Heart left ventricle (tissue), 13 donors: ENCODE measurements at regions not wholly inside any gene's neighbourhood (a gene's known extent, or its start where the extent isn't known, plus 50 kb on each side); places are given as distances from the start of the nearest gene placed in this dataset.

Experiments
- CTCF ChIP-seq, 12 donors: fragments of 200-600 bp; sonication (generic) in 4 of 12; IDR thresholded peaks; one replicate each; pipeline versions ENCODE4 v1.5.0 to v1.8.0; 2018 to 2022; ENCODE audit warnings: antibody characterized with exemption in 12 of 12, mild to moderate bottlenecking in 5 of 12
- POLR2A ChIP-seq, 2 donors: fragments of 450-650 bp; IDR thresholded peaks; one replicate each; pipeline ENCODE4 v1.6.1; 2017; ENCODE audit warnings: antibody characterized with exemption in 2 of 2, mild to moderate bottlenecking in 2 of 2, moderate library complexity in 2 of 2
- donor health status: ischemic (EF 13 %, LVEDD 7.1; RV severe dilation, severe dysfunction).
- donor health status: DM: no; HTN: yes; CAD: no.
- donor health status: DM: no; HTN: no; CAD: no.
- donor health status: ischemic (EF 25% LVEDD 6.9; RV normal size, moderate dysfunction).
- donor health status: ischemic (EF 25% LVEDD 5.7; RV mildly dilated, moderate dysfunction).
- donor health status: ischemic (EF 35%, LVEDD 5.7; RV mildly dilated, moderate dysfunction).
- donor health status: nonischemic (EF 11% LVEDD 7.7; RV severe dilation, severe dysfunction).
- donor health status: DM: yes; HTN: yes; CAD: no.
- donor health status: PGD.
- donor health status: ischemic (EF 29% LVEDD 5.4; RV normal size, mild dysfunction).
- donor health status: nonischemic (EF 23%, LVEDD 6.1; RV moderate dilation, normal function).

- TF ChIP-seq CTCF (IDR thresholded peaks at IDR 0.05) (no peak), POLR2A (IDR thresholded peaks at IDR 0.05) (no peak)
These were observed 1006.0 kb upstream of the USP15 start for GRCh38 chr12:61254225-61254624.
